HEK293 (cell line): ENCODE measurements at regions not wholly inside any gene's neighbourhood (a gene's known extent, or its start where the extent isn't known, plus 50 kb on each side); places are given as distances from the start of the nearest gene placed in this dataset.

Experiments
- CTCF ChIA-PET: fragments of 350-600 bp; formaldehyde crosslinking; extraction: SDS; loops from one replicate; lab custom pipeline; 2021; ENCODE audit warnings: antibody characterized with exemption; lab: Yijun Ruan, JAX
- POLR2A ChIA-PET: fragments of 300-600 bp; formaldehyde crosslinking; extraction: SDS; loops from one replicate; lab custom pipeline; 2020; ENCODE audit warnings: antibody characterized with exemption, inconsistent platforms; lab: Yijun Ruan, JAX
- H3K27ac ChIP-seq: fragments of 200-500 bp; sonication (Bioruptor generic); 2 replicates; pipeline ENCODE4 v1.5.1; 2014; ENCODE audit warnings: low read depth, low read length, control low read depth, inconsistent platforms; ENCODE audit errors: extremely low read depth
- H3K36me3 ChIP-seq, 2 experiments: fragments of 200-500 bp in 1 of 2; sonication (Bioruptor generic) in 1 of 2; 1 replicate in 1 of 2; 2 replicates in 1 of 2; pipeline ENCODE4 v1.5.1; 2014 to 2017; ENCODE audit warnings: inconsistent platforms in 2 of 2, low read length in 2 of 2; ENCODE audit not compliant: control insufficient read depth in 2 of 2, insufficient read depth in 1 of 2
- H3K4me1 ChIP-seq: fragments of 200-500 bp; sonication (Bioruptor generic); 2 replicates; pipeline ENCODE4 v1.5.1; 2014; ENCODE audit warnings: mild to moderate bottlenecking, low read length, inconsistent platforms; ENCODE audit not compliant: control insufficient read depth, insufficient read depth
- H3K4me3 ChIP-seq: 2 replicates; pipeline ENCODE4 v1.5.1; 2011; ENCODE audit warnings: low read depth, mild to moderate bottlenecking, control low read depth, low read length, moderate library complexity
- H3K9me3 ChIP-seq: fragments of 200-500 bp; sonication (Bioruptor generic); 2 replicates; pipeline ENCODE4 v1.5.1; 2014; ENCODE audit warnings: low read depth, low read length, inconsistent platforms; ENCODE audit not compliant: control insufficient read depth, insufficient read depth
- GLI2 ChIP-seq: fragments of 450-650 bp; formaldehyde crosslinking; IDR thresholded peaks from 2 replicates; pipeline ENCODE4; 2017; ENCODE audit warnings: missing biosample characterization, missing genetic modification characterization, low read depth, borderline replicate concordance
- KLF1 ChIP-seq: fragments of 450-650 bp; formaldehyde crosslinking; IDR thresholded peaks from 2 replicates; pipeline ENCODE4 v1.5.1; 2016; ENCODE audit warnings: missing biosample characterization, missing genetic modification characterization
- SETDB1 ChIP-seq: IDR thresholded peaks from one replicate; pipeline ENCODE4 v1.6.1; 2017; ENCODE audit warnings: mild to moderate bottlenecking, low read length, moderate library complexity, mixed read lengths; ENCODE audit not compliant: insufficient read length
- WT1 ChIP-seq: fragments of 450-650 bp; formaldehyde crosslinking; IDR thresholded peaks from 2 replicates; pipeline ENCODE4 v1.5.1; 2016; ENCODE audit warnings: missing biosample characterization, missing genetic modification characterization
- ZEB2 ChIP-seq: fragments of 450-650 bp; formaldehyde crosslinking; IDR thresholded peaks from 2 replicates; pipeline ENCODE4 v1.5.1; 2016; ENCODE audit warnings: missing biosample characterization, missing genetic modification characterization
- ZFP41 ChIP-seq: fragments of 450-650 bp; formaldehyde crosslinking; IDR thresholded peaks from 2 replicates; pipeline ENCODE4 v1.5.1; 2016; ENCODE audit warnings: missing biosample characterization, missing genetic modification characterization, borderline replicate concordance
- ZNF155 ChIP-seq: fragments of 450-650 bp; formaldehyde crosslinking; IDR thresholded peaks from 2 replicates; pipeline ENCODE4 v1.5.1; 2016; ENCODE audit warnings: missing biosample characterization, missing genetic modification characterization
- ZNF221 ChIP-seq: fragments of 450-650 bp; formaldehyde crosslinking; IDR thresholded peaks from 2 replicates; pipeline ENCODE4 v1.5.1; 2017; ENCODE audit warnings: missing biosample characterization, missing genetic modification characterization, borderline replicate concordance
- ZNF473 ChIP-seq: fragments of 450-650 bp; formaldehyde crosslinking; IDR thresholded peaks from 2 replicates; pipeline ENCODE4 v1.5.1; 2017; ENCODE audit warnings: missing biosample characterization, missing genetic modification characterization
- ZNF623 ChIP-seq: fragments of 450-650 bp; formaldehyde crosslinking; IDR thresholded peaks from 2 replicates; pipeline ENCODE4 v1.5.1; 2016; ENCODE audit warnings: missing biosample characterization, missing genetic modification characterization
- ZNF701 ChIP-seq: fragments of 450-650 bp; formaldehyde crosslinking; IDR thresholded peaks from 2 replicates; pipeline ENCODE4 v1.5.1; 2016; ENCODE audit warnings: missing biosample characterization, missing genetic modification characterization
- ZNF791 ChIP-seq: fragments of 450-650 bp; formaldehyde crosslinking; IDR thresholded peaks from 2 replicates; pipeline ENCODE4 v1.5.1; 2016; ENCODE audit warnings: missing biosample characterization, missing genetic modification characterization
- ZSCAN23 ChIP-seq: fragments of 450-650 bp; formaldehyde crosslinking; IDR thresholded peaks from 2 replicates; pipeline ENCODE4 v1.5.1; 2016; ENCODE audit warnings: missing biosample characterization, missing genetic modification characterization
- TF ChIP-seq, protein P1 (sequence below): fragments of 450-650 bp; formaldehyde crosslinking; IDR thresholded peaks from 2 replicates; pipeline ENCODE4 v1.5.1; 2016; ENCODE audit warnings: missing biosample characterization, missing genetic modification characterization
- TF ChIP-seq, protein P2 (sequence below): fragments of 450-650 bp; formaldehyde crosslinking; IDR thresholded peaks from 2 replicates; pipeline ENCODE4 v1.5.1; 2016; ENCODE audit warnings: missing biosample characterization, missing genetic modification characterization
- TF ChIP-seq, protein P3 (sequence below): fragments of 450-650 bp; formaldehyde crosslinking; IDR thresholded peaks from 2 replicates; pipeline ENCODE4 v1.5.1; 2016; ENCODE audit warnings: missing biosample characterization, missing genetic modification characterization
- TF ChIP-seq, protein P4 (sequence below): fragments of 450-650 bp; IDR thresholded peaks from 2 replicates; pipeline ENCODE4 v1.5.1; 2018; ENCODE audit warnings: missing biosample characterization, mild to moderate bottlenecking, missing genetic modification characterization
- TF ChIP-seq, protein P5 (sequence below): fragments of 450-650 bp; formaldehyde crosslinking; IDR thresholded peaks from 2 replicates; pipeline ENCODE4 v1.5.1; 2016; ENCODE audit warnings: missing biosample characterization, missing genetic modification characterization, borderline replicate concordance
- TF ChIP-seq, protein P6 (sequence below): fragments of 450-650 bp; formaldehyde crosslinking; IDR thresholded peaks from 2 replicates; pipeline ENCODE4 v1.5.1; 2016; ENCODE audit warnings: missing biosample characterization, missing genetic modification characterization

DNA sequence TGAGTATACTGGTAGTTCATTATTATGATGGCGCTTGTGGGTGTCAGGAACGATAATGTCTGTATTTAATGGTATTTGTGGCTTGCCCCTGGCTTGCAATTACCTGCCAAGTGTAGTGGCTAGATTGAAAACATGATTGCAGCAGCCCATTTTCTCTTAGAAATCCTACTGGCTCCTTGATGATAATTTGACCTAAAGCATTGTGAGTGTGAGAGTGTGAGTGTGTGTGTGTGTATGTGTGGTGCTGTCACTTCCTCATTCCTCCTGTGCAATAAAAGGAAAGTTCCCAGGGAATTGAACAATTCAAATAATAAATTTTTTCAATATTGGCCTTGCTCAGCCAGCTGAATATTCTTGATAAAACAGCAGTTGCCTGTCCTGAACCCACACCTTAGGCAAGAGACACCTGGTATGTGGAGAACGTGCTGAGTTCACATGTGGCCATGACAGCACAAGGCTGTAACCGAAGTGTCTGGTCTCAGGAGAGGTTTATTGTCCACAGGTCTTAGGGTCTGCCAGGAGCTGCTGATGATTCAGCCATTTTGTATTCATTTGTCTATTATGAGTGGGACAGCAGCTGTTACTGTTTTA is 193.3 kb downstream of the CD47 start:
- Histone ChIP-seq H3K27ac (no peak overlapping the region), H3K4me3 (no peak overlapping the region), H3K4me1 (0 out of 2 replicates have a peak, but pooled peaks cover 3% of the 10 kb centered on the region), H3K36me3 (no peaks in the 10 kb centered on the region), H3K9me3 (no peaks in the 10 kb centered on the region)
- ChIA-PET CTCF (no interaction called here), POLR2A (no interaction called here)
- TF ChIP-seq, protein P1, sequence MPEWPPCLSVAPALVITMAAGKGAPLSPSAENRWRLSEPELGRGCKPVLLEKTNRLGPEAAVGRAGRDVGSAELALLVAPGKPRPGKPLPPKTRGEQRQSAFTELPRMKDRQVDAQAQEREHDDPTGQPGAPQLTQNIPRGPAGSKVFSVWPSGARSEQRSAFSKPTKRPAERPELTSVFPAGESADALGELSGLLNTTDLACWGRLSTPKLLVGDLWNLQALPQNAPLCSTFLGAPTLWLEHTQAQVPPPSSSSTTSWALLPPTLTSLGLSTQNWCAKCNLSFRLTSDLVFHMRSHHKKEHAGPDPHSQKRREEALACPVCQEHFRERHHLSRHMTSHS (tag by site-specific recombination), result no peak
- TF ChIP-seq ZFP41 (tag by site-specific recombination), result no peak
- no peak for TF ChIP-seq SETDB1
- no peak for TF ChIP-seq ZNF791 (tag by site-specific recombination)
- no peak for TF ChIP-seq ZNF701 (tag by site-specific recombination)
- no peak for TF ChIP-seq ZEB2 (tag by site-specific recombination)
- no peak for TF ChIP-seq ZNF155 (tag by site-specific recombination)
- TF ChIP-seq ZNF473 (tag by site-specific recombination), result no peak
- no peak for TF ChIP-seq ZNF623 (tag by site-specific recombination)
- no peak for TF ChIP-seq ZNF221 (tag by site-specific recombination)
- TF ChIP-seq, protein P2, sequence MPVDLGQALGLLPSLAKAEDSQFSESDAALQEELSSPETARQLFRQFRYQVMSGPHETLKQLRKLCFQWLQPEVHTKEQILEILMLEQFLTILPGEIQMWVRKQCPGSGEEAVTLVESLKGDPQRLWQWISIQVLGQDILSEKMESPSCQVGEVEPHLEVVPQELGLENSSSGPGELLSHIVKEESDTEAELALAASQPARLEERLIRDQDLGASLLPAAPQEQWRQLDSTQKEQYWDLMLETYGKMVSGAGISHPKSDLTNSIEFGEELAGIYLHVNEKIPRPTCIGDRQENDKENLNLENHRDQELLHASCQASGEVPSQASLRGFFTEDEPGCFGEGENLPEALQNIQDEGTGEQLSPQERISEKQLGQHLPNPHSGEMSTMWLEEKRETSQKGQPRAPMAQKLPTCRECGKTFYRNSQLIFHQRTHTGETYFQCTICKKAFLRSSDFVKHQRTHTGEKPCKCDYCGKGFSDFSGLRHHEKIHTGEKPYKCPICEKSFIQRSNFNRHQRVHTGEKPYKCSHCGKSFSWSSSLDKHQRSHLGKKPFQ (tag by site-specific recombination), result no peak
- TF ChIP-seq, protein P3, sequence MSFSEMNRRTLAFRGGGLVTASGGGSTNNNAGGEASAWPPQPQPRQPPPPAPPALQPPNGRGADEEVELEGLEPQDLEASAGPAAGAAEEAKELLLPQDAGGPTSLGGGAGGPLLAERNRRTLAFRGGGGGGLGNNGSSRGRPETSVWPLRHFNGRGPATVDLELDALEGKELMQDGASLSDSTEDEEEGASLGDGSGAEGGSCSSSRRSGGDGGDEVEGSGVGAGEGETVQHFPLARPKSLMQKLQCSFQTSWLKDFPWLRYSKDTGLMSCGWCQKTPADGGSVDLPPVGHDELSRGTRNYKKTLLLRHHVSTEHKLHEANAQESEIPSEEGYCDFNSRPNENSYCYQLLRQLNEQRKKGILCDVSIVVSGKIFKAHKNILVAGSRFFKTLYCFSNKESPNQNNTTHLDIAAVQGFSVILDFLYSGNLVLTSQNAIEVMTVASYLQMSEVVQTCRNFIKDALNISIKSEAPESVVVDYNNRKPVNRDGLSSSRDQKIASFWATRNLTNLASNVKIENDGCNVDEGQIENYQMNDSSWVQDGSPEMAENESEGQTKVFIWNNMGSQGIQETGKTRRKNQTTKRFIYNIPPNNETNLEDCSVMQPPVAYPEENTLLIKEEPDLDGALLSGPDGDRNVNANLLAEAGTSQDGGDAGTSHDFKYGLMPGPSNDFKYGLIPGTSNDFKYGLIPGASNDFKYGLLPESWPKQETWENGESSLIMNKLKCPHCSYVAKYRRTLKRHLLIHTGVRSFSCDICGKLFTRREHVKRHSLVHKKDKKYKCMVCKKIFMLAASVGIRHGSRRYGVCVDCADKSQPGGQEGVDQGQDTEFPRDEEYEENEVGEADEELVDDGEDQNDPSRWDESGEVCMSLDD (tag by site-specific recombination), result no peak
- TF ChIP-seq KLF1 (tag by site-specific recombination), result no peak
- TF ChIP-seq, protein P4, sequence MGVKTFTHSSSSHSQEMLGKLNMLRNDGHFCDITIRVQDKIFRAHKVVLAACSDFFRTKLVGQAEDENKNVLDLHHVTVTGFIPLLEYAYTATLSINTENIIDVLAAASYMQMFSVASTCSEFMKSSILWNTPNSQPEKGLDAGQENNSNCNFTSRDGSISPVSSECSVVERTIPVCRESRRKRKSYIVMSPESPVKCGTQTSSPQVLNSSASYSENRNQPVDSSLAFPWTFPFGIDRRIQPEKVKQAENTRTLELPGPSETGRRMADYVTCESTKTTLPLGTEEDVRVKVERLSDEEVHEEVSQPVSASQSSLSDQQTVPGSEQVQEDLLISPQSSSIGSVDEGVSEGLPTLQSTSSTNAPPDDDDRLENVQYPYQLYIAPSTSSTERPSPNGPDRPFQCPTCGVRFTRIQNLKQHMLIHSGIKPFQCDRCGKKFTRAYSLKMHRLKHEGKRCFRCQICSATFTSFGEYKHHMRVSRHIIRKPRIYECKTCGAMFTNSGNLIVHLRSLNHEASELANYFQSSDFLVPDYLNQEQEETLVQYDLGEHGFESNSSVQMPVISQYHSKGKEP (tag by site-specific recombination), result no peak
- TF ChIP-seq, protein P5, sequence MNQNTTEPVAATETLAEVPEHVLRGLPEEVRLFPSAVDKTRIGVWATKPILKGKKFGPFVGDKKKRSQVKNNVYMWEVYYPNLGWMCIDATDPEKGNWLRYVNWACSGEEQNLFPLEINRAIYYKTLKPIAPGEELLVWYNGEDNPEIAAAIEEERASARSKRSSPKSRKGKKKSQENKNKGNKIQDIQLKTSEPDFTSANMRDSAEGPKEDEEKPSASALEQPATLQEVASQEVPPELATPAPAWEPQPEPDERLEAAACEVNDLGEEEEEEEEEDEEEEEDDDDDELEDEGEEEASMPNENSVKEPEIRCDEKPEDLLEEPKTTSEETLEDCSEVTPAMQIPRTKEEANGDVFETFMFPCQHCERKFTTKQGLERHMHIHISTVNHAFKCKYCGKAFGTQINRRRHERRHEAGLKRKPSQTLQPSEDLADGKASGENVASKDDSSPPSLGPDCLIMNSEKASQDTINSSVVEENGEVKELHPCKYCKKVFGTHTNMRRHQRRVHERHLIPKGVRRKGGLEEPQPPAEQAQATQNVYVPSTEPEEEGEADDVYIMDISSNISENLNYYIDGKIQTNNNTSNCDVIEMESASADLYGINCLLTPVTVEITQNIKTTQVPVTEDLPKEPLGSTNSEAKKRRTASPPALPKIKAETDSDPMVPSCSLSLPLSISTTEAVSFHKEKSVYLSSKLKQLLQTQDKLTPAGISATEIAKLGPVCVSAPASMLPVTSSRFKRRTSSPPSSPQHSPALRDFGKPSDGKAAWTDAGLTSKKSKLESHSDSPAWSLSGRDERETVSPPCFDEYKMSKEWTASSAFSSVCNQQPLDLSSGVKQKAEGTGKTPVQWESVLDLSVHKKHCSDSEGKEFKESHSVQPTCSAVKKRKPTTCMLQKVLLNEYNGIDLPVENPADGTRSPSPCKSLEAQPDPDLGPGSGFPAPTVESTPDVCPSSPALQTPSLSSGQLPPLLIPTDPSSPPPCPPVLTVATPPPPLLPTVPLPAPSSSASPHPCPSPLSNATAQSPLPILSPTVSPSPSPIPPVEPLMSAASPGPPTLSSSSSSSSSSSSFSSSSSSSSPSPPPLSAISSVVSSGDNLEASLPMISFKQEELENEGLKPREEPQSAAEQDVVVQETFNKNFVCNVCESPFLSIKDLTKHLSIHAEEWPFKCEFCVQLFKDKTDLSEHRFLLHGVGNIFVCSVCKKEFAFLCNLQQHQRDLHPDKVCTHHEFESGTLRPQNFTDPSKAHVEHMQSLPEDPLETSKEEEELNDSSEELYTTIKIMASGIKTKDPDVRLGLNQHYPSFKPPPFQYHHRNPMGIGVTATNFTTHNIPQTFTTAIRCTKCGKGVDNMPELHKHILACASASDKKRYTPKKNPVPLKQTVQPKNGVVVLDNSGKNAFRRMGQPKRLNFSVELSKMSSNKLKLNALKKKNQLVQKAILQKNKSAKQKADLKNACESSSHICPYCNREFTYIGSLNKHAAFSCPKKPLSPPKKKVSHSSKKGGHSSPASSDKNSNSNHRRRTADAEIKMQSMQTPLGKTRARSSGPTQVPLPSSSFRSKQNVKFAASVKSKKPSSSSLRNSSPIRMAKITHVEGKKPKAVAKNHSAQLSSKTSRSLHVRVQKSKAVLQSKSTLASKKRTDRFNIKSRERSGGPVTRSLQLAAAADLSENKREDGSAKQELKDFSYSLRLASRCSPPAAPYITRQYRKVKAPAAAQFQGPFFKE (tag by site-specific recombination), result no peak
- TF ChIP-seq WT1 (tag by site-specific recombination), result no peak
- TF ChIP-seq ZSCAN23 (tag by site-specific recombination), result no peak
- no peak for TF ChIP-seq GLI2 (tag by site-specific recombination)
- TF ChIP-seq, protein P6, sequence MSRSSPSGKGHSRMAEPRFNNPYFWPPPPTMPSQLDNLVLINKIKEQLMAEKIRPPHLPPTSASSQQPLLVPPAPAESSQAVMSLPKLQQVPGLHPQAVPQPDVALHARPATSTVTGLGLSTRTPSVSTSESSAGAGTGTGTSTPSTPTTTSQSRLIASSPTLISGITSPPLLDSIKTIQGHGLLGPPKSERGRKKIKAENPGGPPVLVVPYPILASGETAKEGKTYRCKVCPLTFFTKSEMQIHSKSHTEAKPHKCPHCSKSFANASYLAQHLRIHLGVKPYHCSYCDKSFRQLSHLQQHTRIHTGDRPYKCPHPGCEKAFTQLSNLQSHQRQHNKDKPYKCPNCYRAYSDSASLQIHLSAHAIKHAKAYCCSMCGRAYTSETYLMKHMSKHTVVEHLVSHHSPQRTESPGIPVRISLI (tag by site-specific recombination), result no peak
